ENCODE measurements at regions not wholly inside any gene's neighbourhood (a gene's known extent, or its start where the extent isn't known, plus 50 kb on each side); places are given as distances from the start of the nearest gene placed in this dataset.

- no peak for TF ChIP-seq GATA3 (IDR thresholded peaks at IDR 0.05; ENCODE audit: low read depth, low read length)
- TF ChIP-seq GATA2 (IDR thresholded peaks at IDR 0.05; ENCODE audit: low read depth, low read length): no peak
Observed at GRCh38 chr3:94356581-94356980, 293.7 kb downstream of the NSUN3 start.
